Neural cell (in vitro differentiated cells): ENCODE measurements at regions not wholly inside any gene's neighbourhood (a gene's known extent, or its start where the extent isn't known, plus 50 kb on each side); places are given as distances from the start of the nearest gene placed in this dataset.
A peak's percentile ranks its signal among the peaks of the same experiment; 100 is the strongest.

Source experiments
- H2AFZ ChIP-seq: fragments of 200-600, 300-800 bp; sonication (generic), shearing (Covaris generic); 2 replicates; pipeline ENCODE4 v1.6.0; 2014; ENCODE audit warnings: low read depth, mild to moderate bottlenecking, antibody characterized with exemption, low read length, moderate library complexity
- H3F3A ChIP-seq: fragments of 200-600 bp; shearing (Covaris generic); 2 replicates; pipeline ENCODE4 v1.6.1; 2016; ENCODE audit warnings: mild to moderate bottlenecking, moderate library complexity, mixed read lengths, antibody characterized with exemption, low read length; ENCODE audit not compliant: insufficient read depth, poor library complexity, severe bottlenecking
- H3K27ac ChIP-seq: fragments of 200-600, 300-800 bp; sonication (generic), shearing (Covaris generic); 2 replicates; pipeline ENCODE4 v1.5.1; 2014; ENCODE audit warnings: mild to moderate bottlenecking, low read length, moderate library complexity
- H3K27me3 ChIP-seq: fragments of 300-800, 200-600 bp; sonication (generic), shearing (Covaris generic); 2 replicates; pipeline ENCODE4 v1.6.0; 2014; ENCODE audit warnings: mild to moderate bottlenecking, low read depth, low read length, moderate library complexity; ENCODE audit not compliant: insufficient read depth
- H3K36me3 ChIP-seq: fragments of 300-800, 200-600 bp; sonication (generic), shearing (Covaris generic); 2 replicates; pipeline ENCODE4 v1.5.1; 2014; ENCODE audit warnings: mild to moderate bottlenecking, antibody characterized with exemption, low read length, moderate library complexity; ENCODE audit not compliant: insufficient read depth
- H3K4me2 ChIP-seq: fragments of 300-800, 200-600 bp; sonication (generic), shearing (Covaris generic); 2 replicates; pipeline ENCODE4 v1.6.0; 2014; ENCODE audit warnings: mild to moderate bottlenecking, low read length
- H3K4me3 ChIP-seq: fragments of 300-800, 200-600 bp; sonication (generic), shearing (Covaris generic); 2 replicates; pipeline ENCODE4 v1.5.1; 2014; ENCODE audit warnings: mild to moderate bottlenecking, low read length, moderate library complexity
- H3K79me2 ChIP-seq: fragments of 200-600 bp; shearing (Covaris generic); replicated peaks from 2 replicates; pipeline ENCODE4 v1.6.0; 2014; ENCODE audit warnings: mild to moderate bottlenecking, low read length, moderate library complexity; ENCODE audit not compliant: insufficient read depth
- H3K9ac ChIP-seq: fragments of 300-800, 200-600 bp; sonication (generic), shearing (Covaris generic); 2 replicates; pipeline ENCODE4 v1.6.1; 2016; ENCODE audit warnings: mild to moderate bottlenecking, low read length, mixed read lengths
- H3K9me2 ChIP-seq: fragments of 200-600 bp; shearing (Covaris generic); 2 replicates; pipeline ENCODE4 v1.6.1; 2016; ENCODE audit warnings: mild to moderate bottlenecking, low read length, mixed read lengths; ENCODE audit not compliant: insufficient read depth
- H3K9me3 ChIP-seq: fragments of 200-600, 300-800 bp; sonication (generic), shearing (Covaris generic); 2 replicates; pipeline ENCODE4 v1.6.1; 2016; ENCODE audit warnings: mild to moderate bottlenecking, mixed run types, low read length, moderate library complexity, mixed read lengths
- H4K20me1 ChIP-seq: fragments of 200-600 bp; shearing (Covaris generic); 2 replicates; pipeline ENCODE4 v1.6.1; 2016; ENCODE audit warnings: mild to moderate bottlenecking, mixed run types; ENCODE audit not compliant: insufficient read depth
- CTCF ChIP-seq: fragments of 450-650 bp; IDR thresholded peaks from 2 replicates; pipeline ENCODE4 v1.5.1; 2014; ENCODE audit warnings: antibody characterized with exemption, mild to moderate bottlenecking, moderate library complexity; ENCODE audit not compliant: poor library complexity, severe bottlenecking
- EP300 ChIP-seq: fragments of 450-650 bp; conservative IDR thresholded peaks from 2 replicates; pipeline ENCODE4 v1.6.1; 2014; ENCODE audit warnings: antibody characterized with exemption, mild to moderate bottlenecking, moderate library complexity; ENCODE audit not compliant: poor library complexity, severe bottlenecking
- EZH2 ChIP-seq: fragments of 200-600, 300-800 bp; shearing (Covaris generic), sonication (generic); IDR thresholded peaks from 2 replicates; pipeline ENCODE4 v1.6.1; 2014; ENCODE audit warnings: antibody characterized with exemption, low read length, borderline replicate concordance, mild to moderate bottlenecking; ENCODE audit not compliant: insufficient read depth, poor library complexity, severe bottlenecking
- POLR2AphosphoS5 ChIP-seq: IDR thresholded peaks from 2 replicates; pipeline ENCODE4 v1.6.1; 2012
- RAD21 ChIP-seq: fragments of 450-650 bp; conservative IDR thresholded peaks from 2 replicates; pipeline ENCODE4 v1.6.1; 2014; ENCODE audit warnings: antibody characterized with exemption, mild to moderate bottlenecking, moderate library complexity
- REST ChIP-seq: IDR thresholded peaks from 2 replicates; pipeline ENCODE4 v1.6.1; 2012; ENCODE audit warnings: borderline replicate concordance
- SMC3 ChIP-seq: fragments of 450-650 bp; conservative IDR thresholded peaks from 2 replicates; pipeline ENCODE4 v1.6.1; 2014; ENCODE audit warnings: antibody characterized with exemption, mild to moderate bottlenecking, moderate library complexity; ENCODE audit not compliant: poor library complexity
- TAF1 ChIP-seq: IDR thresholded peaks from 2 replicates; pipeline ENCODE4 v1.6.1; 2012; ENCODE audit warnings: low read depth

- H3K9ac ChIP-seq: no peak overlapping the region
- no peaks in the 10 kb centered on the region for H3K9me3 ChIP-seq
- H3K4me3 ChIP-seq: no peak overlapping the region
- no peak overlapping the region for H2AFZ ChIP-seq
- H3K27ac ChIP-seq: no peak overlapping the region
- no peaks in the 10 kb centered on the region for H3F3A ChIP-seq
- H3K27me3 ChIP-seq: no peaks in the 10 kb centered on the region
- H3K36me3 ChIP-seq: no peaks in the 10 kb centered on the region
- no peaks in the 10 kb centered on the region for H4K20me1 ChIP-seq
- TF ChIP-seq RAD21 (no peak), EZH2 (no peak), POLR2AphosphoS5 (no peak), EP300 (no peak), REST (no peak), TAF1 (no peak), CTCF (no peak)
- no peaks in the 10 kb centered on the region for H3K9me2 ChIP-seq
- H3K4me2 ChIP-seq: no peak overlapping the region
- H3K79me2 ChIP-seq: no peaks in the 10 kb centered on the region
These were observed 73.6 kb upstream of the MAMDC2 start for GRCh38 chr9:69970001-69970533.

- H2AFZ ChIP-seq: no peak overlapping the region
These were observed 71.8 kb upstream of the MAMDC2 start for GRCh38 chr9:69971643-69972449.

More at GRCh38 chr9:69971643-69972449, 71.8 kb upstream of the MAMDC2 start:
- no peak overlapping the region for H3K4me3 ChIP-seq
- no peaks in the 10 kb centered on the region for H3K27me3 ChIP-seq
- no peaks in the 10 kb centered on the region for H4K20me1 ChIP-seq
- H3K36me3 ChIP-seq: no peaks in the 10 kb centered on the region
- no peak overlapping the region for H3K9ac ChIP-seq
- H3K79me2 ChIP-seq: no peaks in the 10 kb centered on the region
- no peaks in the 10 kb centered on the region for H3F3A ChIP-seq
- H3K4me2 ChIP-seq: no peak overlapping the region
- peak; percentile 76 for TF ChIP-seq CTCF
- peak; percentile 81 for TF ChIP-seq SMC3
- TF ChIP-seq RAD21: peak; percentile 77
- no peak for TF ChIP-seq EP300
- no peak for TF ChIP-seq REST
- H3K27ac ChIP-seq: no peak overlapping the region
- H3K9me3 ChIP-seq: no peaks in the 10 kb centered on the region
- H3K9me2 ChIP-seq: no peaks in the 10 kb centered on the region
